ENCODE measurements at regions not wholly inside any gene's neighbourhood (a gene's known extent, or its start where the extent isn't known, plus 50 kb on each side); places are given as distances from the start of the nearest gene placed in this dataset.

- peaks cover 33% of the 10 kb centered on the region for H3K27me3 ChIP-seq (ENCODE audit: low read length)
- intact Hi-C loops (cut with micrococcal nuclease): no loop called here
- no peaks in the 10 kb centered on the region for H3K36me3 ChIP-seq (ENCODE audit: low read depth, low read length)
- H4K20me1 ChIP-seq (ENCODE audit: low read length): no peaks in the 10 kb centered on the region
- no peak overlapping the region for H3K27ac ChIP-seq (ENCODE audit: low read length)
- no peaks in the 10 kb centered on the region for H3K9me3 ChIP-seq (ENCODE audit: low read length)
- no peak overlapping the region for H3K9ac ChIP-seq (ENCODE audit: low read length)
- DNase-seq: no peak
- no peaks in the 10 kb centered on the region for H3K79me2 ChIP-seq (ENCODE audit: low read length)
- CTCF ChIA-PET: no interaction called here
- no peaks in the 10 kb centered on the region for H3K9me2 ChIP-seq (replicated peaks; ENCODE audit: low read length)
- POLR2A ChIA-PET (ENCODE audit: unreplicated experiment): no interaction called here
- BruUV-seq (replicated peaks): no TSS peak
- no peak overlapping the region for H2AFZ ChIP-seq (ENCODE audit: low read length)
- no peaks in the 10 kb centered on the region for H3F3A ChIP-seq (ENCODE audit: low read length, unreplicated experiment)
- no peaks in the 10 kb centered on the region for H3K4me1 ChIP-seq (ENCODE audit: insufficient read depth, low read length)
- no peak for TF ChIP-seq CTCF (conservative IDR thresholded peaks at IDR 0.05; ENCODE audit: low read depth, low read length)
- TF ChIP-seq EZH2 (IDR thresholded peaks at IDR 0.05; ENCODE audit: low read length, unreplicated experiment): no peak
- no peak for TF ChIP-seq EZH2phosphoT487 (IDR thresholded peaks at IDR 0.05; ENCODE audit: borderline replicate concordance, low read length)
- no peak overlapping the region for H3K4me3 ChIP-seq (ENCODE audit: low read length)
- ATAC-seq: no peak
- H3K4me2 ChIP-seq (ENCODE audit: low read length): no peak overlapping the region
Observed at GRCh38 chr10:131700506-131700905, 200.3 kb upstream of the PPP2R2D start.

- Histone ChIP-seq H3K4me3 (ENCODE audit: low read length) (no peak overlapping the region), H3K36me3 (ENCODE audit: low read depth, low read length) (no peaks in the 10 kb centered on the region), H3K27ac (ENCODE audit: low read length) (no peak overlapping the region), H3K4me2 (ENCODE audit: low read length) (no peak overlapping the region), H3K9me3 (ENCODE audit: low read length) (no peaks in the 10 kb centered on the region), H3K4me1 (ENCODE audit: insufficient read depth, low read length) (no peaks in the 10 kb centered on the region), H3K9ac (ENCODE audit: low read length) (no peak overlapping the region), H2AFZ (ENCODE audit: low read length) (no peak overlapping the region), H3K79me2 (ENCODE audit: low read length) (no peaks in the 10 kb centered on the region), H3K27me3 (ENCODE audit: low read length) (peaks cover 28% of the 10 kb centered on the region), H4K20me1 (ENCODE audit: low read length) (no peaks in the 10 kb centered on the region), H3F3A (ENCODE audit: low read length, unreplicated experiment) (no peaks in the 10 kb centered on the region), H3K9me2 (replicated peaks; ENCODE audit: low read length) (no peaks in the 10 kb centered on the region)
- BruUV-seq (replicated peaks): no TSS peak
- TF ChIP-seq EZH2 (IDR thresholded peaks at IDR 0.05; ENCODE audit: low read length, unreplicated experiment): no peak
- TF ChIP-seq EZH2phosphoT487 (IDR thresholded peaks at IDR 0.05; ENCODE audit: borderline replicate concordance, low read length): no peak
- TF ChIP-seq CTCF (conservative IDR thresholded peaks at IDR 0.05; ENCODE audit: low read depth, low read length): no peak
- DNase-seq (no peak), ATAC-seq (no peak)
- ChIA-PET CTCF (no interaction called here), POLR2A (ENCODE audit: unreplicated experiment) (no interaction called here)
- intact Hi-C loops (cut with micrococcal nuclease): no loop called here
Observed at GRCh38 chr10:131701131-131701947, 199.5 kb upstream of the PPP2R2D start.

GRCh38 chr10:131702531-131703356, 198.1 kb upstream of the PPP2R2D start:
- H2AFZ ChIP-seq (ENCODE audit: low read length): no peak overlapping the region
- no peaks in the 10 kb centered on the region for H3K4me1 ChIP-seq (ENCODE audit: insufficient read depth, low read length)
- H4K20me1 ChIP-seq (ENCODE audit: low read length): no peaks in the 10 kb centered on the region
- H3K27ac ChIP-seq (ENCODE audit: low read length): no peak overlapping the region
- no peaks in the 10 kb centered on the region for H3K79me2 ChIP-seq (ENCODE audit: low read length)
- H3K36me3 ChIP-seq (ENCODE audit: low read depth, low read length): no peaks in the 10 kb centered on the region
- POLR2A ChIA-PET (ENCODE audit: unreplicated experiment): no interaction called here
- no peaks in the 10 kb centered on the region for H3F3A ChIP-seq (ENCODE audit: low read length, unreplicated experiment)
- ATAC-seq (no peak), DNase-seq (no peak)
- no peak overlapping the region for H3K9ac ChIP-seq (ENCODE audit: low read length)
- no peak overlapping the region for H3K4me3 ChIP-seq (ENCODE audit: low read length)
- peaks cover 23% of the 10 kb centered on the region for H3K27me3 ChIP-seq (ENCODE audit: low read length)
- intact Hi-C loops (cut with micrococcal nuclease): no loop called here
- H3K4me2 ChIP-seq (ENCODE audit: low read length): no peak overlapping the region
- no peaks in the 10 kb centered on the region for H3K9me3 ChIP-seq (ENCODE audit: low read length)
- H3K9me2 ChIP-seq (replicated peaks; ENCODE audit: low read length): no peaks in the 10 kb centered on the region
- CTCF ChIA-PET: no interaction called here
- BruUV-seq (replicated peaks): no TSS peak
- TF ChIP-seq EZH2phosphoT487 (IDR thresholded peaks at IDR 0.05; ENCODE audit: borderline replicate concordance, low read length) (no peak), CTCF (conservative IDR thresholded peaks at IDR 0.05; ENCODE audit: low read depth, low read length) (no peak), EZH2 (IDR thresholded peaks at IDR 0.05; ENCODE audit: low read length, unreplicated experiment) (no peak)
